Activated naive CD4-positive, alpha-beta T cell treated with anti-CD3 and anti-CD28 coated beads, Interleukin-2, amount 10 ng/mL, durations not matched to agents 7 days and 5 days (primary cell): ENCODE measurements at regions not wholly inside any gene's neighbourhood (a gene's known extent, or its start where the extent isn't known, plus 50 kb on each side); places are given as distances from the start of the nearest gene placed in this dataset.

Experiments used
- CTCF ChIA-PET: fragments of 350-600 bp; sonication (Branson Sonifier 250); formaldehyde crosslinking; loops from one replicate; lab custom pipeline; 2021; ENCODE audit warnings: antibody characterized with exemption; lab: Charles Lee
- DNase-seq: peaks from one replicate; pipeline ENCODE4 v3.0.0-alpha.2; 2020
- H3K27ac Mint-ChIP-seq: one replicate; pipeline ENCODE4 v1.8.0; 2021; ENCODE audit warnings: mild to moderate bottlenecking, moderate library complexity, mixed read lengths
- H3K27me3 Mint-ChIP-seq: one replicate; pipeline ENCODE4 v1.8.0; 2021; ENCODE audit warnings: mild to moderate bottlenecking, mixed read lengths
- H3K36me3 Mint-ChIP-seq: one replicate; pipeline ENCODE4 v1.8.0; 2021; ENCODE audit warnings: mixed read lengths
- H3K4me1 Mint-ChIP-seq: one replicate; pipeline ENCODE4 v1.8.0; 2021; ENCODE audit warnings: mixed read lengths
- H3K4me3 Mint-ChIP-seq: one replicate; pipeline ENCODE4 v1.8.0; 2021; ENCODE audit warnings: mild to moderate bottlenecking, moderate library complexity, mixed read lengths
- H3K9me3 Mint-ChIP-seq: one replicate; pipeline ENCODE4 v1.8.0; 2021; ENCODE audit warnings: mixed read lengths

GRCh38 chr18:41753826-41754225 lies 201.2 kb upstream of the PIK3C3 start:
- H3K4me1 Mint-ChIP-seq = no peaks in the 10 kb centered on the region
- no peaks in the 10 kb centered on the region for H3K9me3 Mint-ChIP-seq
- no peaks in the 10 kb centered on the region for H3K27me3 Mint-ChIP-seq
- H3K4me3 Mint-ChIP-seq = no peak overlapping the region
- H3K27ac Mint-ChIP-seq = no peak overlapping the region
- DNase-seq = no peak
- CTCF ChIA-PET = no interaction called here
- H3K36me3 Mint-ChIP-seq = no peaks in the 10 kb centered on the region

- CTCF ChIA-PET = no interaction called here
- no peaks in the 10 kb centered on the region for H3K4me1 Mint-ChIP-seq
- no peaks in the 10 kb centered on the region for H3K27me3 Mint-ChIP-seq
- DNase-seq = no peak
- H3K4me3 Mint-ChIP-seq = no peak overlapping the region
- H3K36me3 Mint-ChIP-seq = no peaks in the 10 kb centered on the region
- no peak overlapping the region for H3K27ac Mint-ChIP-seq
- no peaks in the 10 kb centered on the region for H3K9me3 Mint-ChIP-seq
These were observed 202.2 kb upstream of the PIK3C3 start for GRCh38 chr18:41752826-41753225.

GRCh38 chr18:41751652-41752051 lies 203.4 kb upstream of the PIK3C3 start:
- Mint-ChIP-seq H3K4me3 (no peak overlapping the region), H3K4me1 (no peaks in the 10 kb centered on the region), H3K9me3 (no peaks in the 10 kb centered on the region), H3K27me3 (no peaks in the 10 kb centered on the region), H3K36me3 (no peaks in the 10 kb centered on the region), H3K27ac (no peak overlapping the region)
- CTCF ChIA-PET = no interaction called here
- DNase-seq = no peak

GRCh38 chr18:41751161-41751560 lies 203.9 kb upstream of the PIK3C3 start:
- CTCF ChIA-PET = no interaction called here
- DNase-seq = no peak
- H3K4me1 Mint-ChIP-seq = no peaks in the 10 kb centered on the region
- no peaks in the 10 kb centered on the region for H3K27me3 Mint-ChIP-seq
- H3K27ac Mint-ChIP-seq = no peak overlapping the region
- H3K4me3 Mint-ChIP-seq = no peak overlapping the region
- no peaks in the 10 kb centered on the region for H3K9me3 Mint-ChIP-seq
- no peaks in the 10 kb centered on the region for H3K36me3 Mint-ChIP-seq

- Mint-ChIP-seq H3K36me3 (no peaks in the 10 kb centered on the region), H3K4me3 (no peak overlapping the region), H3K27ac (no peak overlapping the region), H3K27me3 (no peaks in the 10 kb centered on the region), H3K4me1 (no peaks in the 10 kb centered on the region), H3K9me3 (no peaks in the 10 kb centered on the region)
- CTCF ChIA-PET = no interaction called here
- no peak for DNase-seq
These were observed 207.3 kb upstream of the PIK3C3 start for GRCh38 chr18:41747723-41748242.

GRCh38 chr18:41745166-41746049 lies 209.6 kb upstream of the PIK3C3 start:
- Mint-ChIP-seq H3K27ac (no peak overlapping the region), H3K36me3 (no peaks in the 10 kb centered on the region), H3K4me1 (no peaks in the 10 kb centered on the region), H3K4me3 (no peak overlapping the region), H3K9me3 (no peaks in the 10 kb centered on the region), H3K27me3 (no peaks in the 10 kb centered on the region)
- peak; percentile 28 for DNase-seq
- CTCF ChIA-PET = no interaction called here

- Mint-ChIP-seq H3K4me3 (no peak overlapping the region), H3K9me3 (no peaks in the 10 kb centered on the region), H3K36me3 (no peaks in the 10 kb centered on the region), H3K27ac (no peak overlapping the region), H3K27me3 (no peaks in the 10 kb centered on the region), H3K4me1 (no peaks in the 10 kb centered on the region)
- DNase-seq = no peak
- CTCF ChIA-PET = no interaction called here
These were observed 210.5 kb upstream of the PIK3C3 start for GRCh38 chr18:41744421-41745030.

GRCh38 chr18:41737218-41737617 lies 217.8 kb upstream of the PIK3C3 start:
- Mint-ChIP-seq H3K4me3 (no peak overlapping the region), H3K9me3 (no peaks in the 10 kb centered on the region), H3K4me1 (no peaks in the 10 kb centered on the region), H3K27me3 (no peaks in the 10 kb centered on the region), H3K27ac (no peak overlapping the region), H3K36me3 (no peaks in the 10 kb centered on the region)
- DNase-seq = no peak
- CTCF ChIA-PET = no interaction called here

- no peak for DNase-seq
- Mint-ChIP-seq H3K4me1 (no peaks in the 10 kb centered on the region), H3K4me3 (no peak overlapping the region), H3K36me3 (no peaks in the 10 kb centered on the region), H3K9me3 (no peaks in the 10 kb centered on the region), H3K27me3 (no peaks in the 10 kb centered on the region), H3K27ac (no peak overlapping the region)
- CTCF ChIA-PET = no interaction called here
These were observed 220.1 kb upstream of the PIK3C3 start for GRCh38 chr18:41734917-41735316.

- Mint-ChIP-seq H3K4me3 (no peak overlapping the region), H3K36me3 (no peaks in the 10 kb centered on the region), H3K27ac (no peak overlapping the region), H3K27me3 (no peaks in the 10 kb centered on the region), H3K9me3 (no peaks in the 10 kb centered on the region), H3K4me1 (no peaks in the 10 kb centered on the region)
- no peak for DNase-seq
- CTCF ChIA-PET = no interaction called here
These were observed 222.7 kb upstream of the PIK3C3 start for GRCh38 chr18:41732356-41732755.

GRCh38 chr18:41731884-41732283 lies 223.2 kb upstream of the PIK3C3 start:
- CTCF ChIA-PET = no interaction called here
- H3K27me3 Mint-ChIP-seq = no peaks in the 10 kb centered on the region
- DNase-seq = no peak
- no peak overlapping the region for H3K27ac Mint-ChIP-seq
- H3K4me1 Mint-ChIP-seq = no peaks in the 10 kb centered on the region
- no peaks in the 10 kb centered on the region for H3K9me3 Mint-ChIP-seq
- H3K36me3 Mint-ChIP-seq = no peaks in the 10 kb centered on the region
- no peak overlapping the region for H3K4me3 Mint-ChIP-seq

- H3K4me3 Mint-ChIP-seq = no peak overlapping the region
- H3K4me1 Mint-ChIP-seq = no peaks in the 10 kb centered on the region
- no peaks in the 10 kb centered on the region for H3K27me3 Mint-ChIP-seq
- CTCF ChIA-PET = no interaction called here
- no peaks in the 10 kb centered on the region for H3K36me3 Mint-ChIP-seq
- H3K27ac Mint-ChIP-seq = no peak overlapping the region
- H3K9me3 Mint-ChIP-seq = no peaks in the 10 kb centered on the region
- DNase-seq = no peak
These were observed 230.8 kb upstream of the PIK3C3 start for GRCh38 chr18:41724195-41724594.

- no peaks in the 10 kb centered on the region for H3K36me3 Mint-ChIP-seq
- H3K4me3 Mint-ChIP-seq = no peak overlapping the region
- no peak overlapping the region for H3K27ac Mint-ChIP-seq
- H3K27me3 Mint-ChIP-seq = no peaks in the 10 kb centered on the region
- no peaks in the 10 kb centered on the region for H3K9me3 Mint-ChIP-seq
- no peaks in the 10 kb centered on the region for H3K4me1 Mint-ChIP-seq
- no peak for DNase-seq
- CTCF ChIA-PET = no interaction called here
These were observed 233.8 kb upstream of the PIK3C3 start for GRCh38 chr18:41721103-41721790.

GRCh38 chr18:41720226-41720625 lies 234.8 kb upstream of the PIK3C3 start:
- DNase-seq = no peak
- H3K27ac Mint-ChIP-seq = no peak overlapping the region
- no peaks in the 10 kb centered on the region for H3K9me3 Mint-ChIP-seq
- no peak overlapping the region for H3K4me3 Mint-ChIP-seq
- H3K36me3 Mint-ChIP-seq = no peaks in the 10 kb centered on the region
- no peaks in the 10 kb centered on the region for H3K4me1 Mint-ChIP-seq
- CTCF ChIA-PET = no interaction called here
- no peaks in the 10 kb centered on the region for H3K27me3 Mint-ChIP-seq
